NCI-H2107 (cell line): ENCODE measurements at regions not wholly inside any gene's neighbourhood (a gene's known extent, or its start where the extent isn't known, plus 50 kb on each side); places are given as distances from the start of the nearest gene placed in this dataset.
"Not testable (repeated sequence)": the region's sequence is repeated elsewhere in the genome, so short reads cannot be mapped to it uniquely, and the experiment has no call there.

Experiments
- DNase-seq: peaks from one replicate; lab custom pipeline; 2025; lab: John Stamatoyannopoulos, UW

DNA sequence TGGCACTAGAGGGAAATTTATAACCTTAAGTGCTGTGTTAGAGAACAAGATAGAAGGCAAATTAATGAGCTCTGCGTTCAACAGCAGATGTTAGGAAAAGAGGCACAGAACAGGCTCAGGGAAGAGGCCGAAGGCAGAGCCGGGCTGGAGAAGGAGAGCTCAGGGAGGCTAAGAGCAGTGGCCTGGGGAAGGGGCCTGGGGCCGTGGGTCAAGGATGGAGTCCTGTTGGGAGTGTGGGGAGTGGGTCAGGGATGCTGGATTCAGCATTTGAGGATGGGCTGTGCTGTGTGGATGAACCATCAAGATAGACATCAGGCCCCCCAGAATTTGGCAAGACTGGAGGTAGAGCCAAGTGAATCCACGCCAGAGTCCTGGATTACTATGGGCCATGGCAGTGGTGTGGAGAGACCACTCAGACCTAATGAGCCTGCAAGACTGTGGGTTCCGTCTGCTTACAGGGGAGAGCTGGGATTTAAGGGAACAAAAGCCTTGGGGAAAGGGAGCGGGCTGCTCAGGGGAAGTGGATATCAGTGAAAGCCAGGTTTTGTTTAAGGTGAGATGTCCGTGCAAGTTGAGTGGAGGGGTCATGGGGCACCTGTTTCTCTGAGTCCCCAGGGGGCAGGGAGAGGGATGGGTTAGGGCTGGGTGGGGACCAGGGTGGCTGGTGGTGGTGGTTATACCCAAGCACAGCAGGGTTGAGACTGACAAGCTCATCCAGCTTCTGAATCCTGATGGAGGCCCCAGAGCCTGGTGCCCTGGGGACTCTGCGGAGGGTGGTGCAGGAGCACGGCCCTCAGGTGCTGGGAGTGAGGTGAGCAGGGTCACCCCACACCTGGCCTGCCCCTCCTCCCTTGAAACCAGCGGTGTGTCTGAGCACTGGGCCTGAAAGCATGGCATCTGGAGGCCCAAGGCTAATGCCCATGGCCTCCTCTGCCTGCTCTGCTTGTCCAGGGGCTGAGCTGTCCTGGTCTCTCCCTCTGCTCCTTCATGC, 101.7 kb downstream of the BMS1 start:
- no peak for DNase-seq

DNA sequence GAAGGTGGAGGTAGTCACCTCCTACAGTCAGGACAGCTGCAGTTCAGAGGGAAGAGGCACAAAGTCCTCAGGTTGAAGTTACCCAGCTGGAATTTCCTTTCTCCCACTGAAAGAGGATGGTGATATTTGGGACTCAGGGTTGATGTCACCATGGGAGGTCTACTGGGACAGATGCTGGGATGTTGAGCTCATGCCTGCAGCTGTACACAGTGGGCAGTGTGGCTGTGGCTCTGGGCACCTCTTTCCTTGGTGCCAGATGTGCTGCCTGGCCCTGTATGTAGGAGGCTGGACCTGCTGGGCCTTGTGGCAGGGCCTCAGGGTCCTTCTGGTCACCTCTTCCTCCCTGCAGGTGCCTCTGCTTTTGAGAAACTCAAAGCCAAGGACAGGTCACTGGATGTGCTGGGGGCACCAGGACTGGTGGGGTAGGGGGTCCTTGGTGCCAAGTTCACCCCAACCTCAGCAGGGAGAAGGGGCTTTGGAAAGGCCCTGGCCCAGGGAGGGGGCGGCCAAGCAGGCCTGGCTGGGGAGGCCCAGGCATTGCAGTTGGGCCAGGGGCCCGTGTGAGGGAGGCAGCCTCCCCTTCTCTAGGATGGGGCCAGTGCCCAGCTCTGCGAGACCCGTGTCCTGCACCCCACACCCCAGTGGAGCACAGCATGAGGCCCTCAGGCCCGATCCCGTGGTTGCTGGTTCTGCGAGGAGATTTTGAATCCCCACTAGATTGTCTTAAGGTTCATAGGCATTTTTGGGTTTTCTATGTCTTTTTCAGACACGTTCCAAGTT, 103.1 kb downstream of the BMS1 start:
- DNase-seq: no peak

DNA sequence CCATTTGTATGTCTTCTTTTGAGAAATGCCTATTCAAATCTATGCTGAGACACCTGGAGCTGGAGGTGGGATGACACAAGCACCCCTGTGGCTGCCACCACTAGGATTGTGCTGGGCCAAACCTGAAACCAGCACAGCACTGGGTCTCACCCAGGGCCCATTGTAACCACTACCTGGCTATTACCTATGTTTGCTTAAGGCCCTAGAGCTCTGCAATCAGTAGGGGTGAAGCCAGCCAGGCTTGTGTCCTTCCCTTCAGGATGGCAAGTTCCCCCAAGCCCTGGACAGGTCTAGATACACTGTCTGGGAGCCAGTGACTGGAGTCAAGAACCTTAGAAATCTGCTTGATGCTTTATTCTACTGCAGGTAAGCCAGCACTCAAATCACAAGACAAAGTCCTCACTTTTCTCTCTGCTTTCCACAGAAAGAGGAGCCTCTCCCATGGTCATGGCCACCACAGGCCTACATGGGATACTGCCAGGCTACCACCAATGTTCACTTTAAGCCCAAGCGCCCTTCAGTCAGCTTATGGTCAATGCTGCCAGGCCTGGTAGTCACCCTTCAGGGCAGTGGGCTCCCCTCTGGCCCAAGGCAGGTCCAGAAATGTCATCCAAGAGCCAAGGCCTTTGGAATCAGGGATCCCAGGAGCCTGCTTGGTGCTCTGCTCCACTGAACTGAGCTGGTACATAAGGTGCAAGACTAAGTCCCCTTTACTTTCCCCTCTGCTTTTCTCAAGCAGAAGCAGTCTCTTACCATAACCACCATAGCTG, 105.3 kb downstream of the BMS1 start:
- no peak for DNase-seq

DNA sequence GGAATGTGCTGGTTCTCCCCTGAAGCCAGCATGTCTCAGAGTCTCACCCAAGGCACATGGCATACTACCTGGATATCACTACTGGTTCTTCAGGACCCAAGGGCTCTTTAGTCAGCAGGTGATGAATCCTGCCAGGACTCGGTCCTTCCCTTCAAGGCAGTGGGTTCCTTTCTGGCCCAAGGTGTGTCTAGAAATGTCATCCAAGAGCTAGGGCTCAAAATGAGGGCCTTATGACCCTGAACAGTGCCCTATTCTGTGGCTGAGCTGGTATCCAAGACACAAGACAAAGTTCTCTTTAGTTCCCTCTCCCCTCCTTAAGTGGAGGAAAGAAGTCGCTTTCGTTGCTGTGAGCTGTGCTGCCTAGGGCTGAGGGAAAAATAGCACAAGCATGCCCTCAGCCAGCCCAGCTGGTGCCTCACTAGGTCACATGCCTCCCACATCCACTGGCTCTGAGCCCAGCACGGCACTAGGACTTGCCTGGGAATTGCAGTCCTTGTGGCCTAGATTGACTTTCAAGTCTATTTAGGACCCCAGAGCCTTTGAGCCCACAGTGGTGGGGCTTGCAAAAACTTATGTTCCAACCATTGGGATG, 106.0 kb downstream of the BMS1 start:
- DNase-seq: no peak

DNA sequence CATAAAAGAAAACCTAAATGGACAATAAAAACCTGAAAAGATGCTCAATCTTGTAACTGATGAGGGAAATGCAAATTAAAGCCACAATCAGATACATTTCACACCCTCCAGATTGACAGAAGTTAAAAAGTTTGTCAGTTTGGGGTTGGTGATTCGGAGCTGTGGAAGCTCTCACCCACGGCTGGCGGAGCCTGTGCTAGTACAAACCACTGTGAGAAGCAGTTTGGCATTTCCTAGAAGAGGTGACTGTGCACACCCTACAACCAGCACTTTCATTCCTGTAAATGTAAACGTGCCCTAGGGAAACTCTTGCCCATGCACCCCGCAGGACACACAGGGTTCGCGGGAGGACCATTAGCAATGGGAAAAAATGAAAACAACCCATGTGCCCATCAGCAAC, 114.1 kb downstream of the BMS1 start:
- no peak for DNase-seq

DNA sequence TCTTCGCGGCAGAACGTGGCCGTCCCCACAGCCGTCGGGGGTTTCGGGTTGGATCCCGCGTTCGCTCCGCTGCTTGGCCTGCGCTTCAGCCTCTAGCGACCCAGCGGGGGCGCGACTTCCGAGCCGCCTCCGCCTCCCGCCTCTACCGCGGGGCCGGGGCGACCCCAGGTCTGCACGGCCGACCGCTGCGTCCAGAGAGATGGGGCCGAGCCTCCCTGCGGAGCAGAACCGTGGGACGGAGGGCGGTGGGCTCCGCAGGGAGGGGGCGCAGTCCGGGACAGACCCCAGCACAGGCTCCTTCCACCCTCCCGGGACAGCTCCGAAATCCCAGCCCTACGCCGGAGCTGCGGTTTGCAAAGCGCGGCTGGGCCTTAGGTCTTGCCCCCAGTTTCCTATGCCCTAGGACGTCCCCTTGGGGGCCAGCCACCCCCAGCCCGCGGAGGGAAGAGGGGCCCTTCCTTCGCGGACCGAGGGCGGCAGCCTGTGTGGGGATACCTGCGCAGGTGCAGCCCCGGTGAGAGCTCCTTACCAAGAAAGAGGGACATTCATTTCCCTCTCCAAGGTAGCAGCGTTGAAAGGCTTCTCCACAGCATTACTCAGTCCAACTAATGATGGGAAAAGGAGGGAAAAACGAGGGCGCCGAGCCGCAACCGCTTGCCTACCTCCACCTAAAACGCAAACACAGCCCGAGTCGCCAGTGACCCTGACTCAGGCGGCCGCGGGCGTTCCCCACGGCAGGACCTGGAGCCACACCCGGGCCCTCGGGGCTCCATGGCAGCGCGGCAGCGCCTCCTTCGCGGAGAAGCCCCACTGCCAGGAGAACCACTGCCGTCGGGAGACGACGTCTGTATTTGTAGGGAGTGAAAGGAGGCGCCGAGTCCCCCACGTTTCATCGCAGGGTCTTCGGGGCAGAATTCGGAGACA, 115.7 kb downstream of the BMS1 start:
- no peak for DNase-seq

DNA sequence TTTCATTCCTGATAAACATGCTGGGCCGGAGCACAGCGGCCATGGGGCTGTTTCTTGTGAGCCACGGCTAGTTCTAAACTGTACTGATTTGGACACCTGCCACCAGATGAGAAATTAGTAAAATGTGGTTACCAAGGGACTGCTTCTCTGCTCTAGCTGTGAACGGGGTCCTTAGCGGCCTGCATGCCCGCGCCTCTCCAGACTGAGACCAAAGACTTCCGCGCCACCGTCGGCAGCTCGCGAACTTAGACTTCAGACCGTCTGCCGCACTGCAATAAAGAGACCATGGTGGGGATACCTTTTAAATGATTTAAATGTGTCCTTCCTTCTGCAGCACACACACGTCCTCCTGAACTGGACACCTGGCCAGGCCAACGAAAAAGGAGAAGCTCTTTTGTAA, 116.4 kb downstream of the BMS1 start:
- no peak for DNase-seq

DNA sequence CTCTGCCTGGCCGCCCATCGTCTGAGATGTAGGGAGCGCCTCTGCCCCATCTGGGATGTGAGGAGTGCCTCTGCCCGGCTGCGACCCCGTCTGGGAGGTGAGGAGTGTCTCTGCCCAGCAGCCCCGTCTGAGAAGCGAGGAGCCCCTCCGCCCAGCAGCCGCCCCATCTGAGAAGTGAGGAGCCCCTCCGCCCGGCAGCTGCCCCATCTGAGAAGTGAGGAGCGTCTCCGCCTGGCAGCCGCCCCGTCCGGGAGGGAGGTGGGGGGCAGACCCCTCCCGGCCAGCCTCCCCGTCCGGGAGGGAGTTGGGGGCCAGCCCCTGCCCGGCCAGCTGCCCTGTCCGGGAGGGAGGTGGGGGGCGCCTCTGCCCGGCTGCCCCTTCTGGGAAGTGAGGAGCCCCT, 117.8 kb downstream of the BMS1 start:
- DNase-seq: not testable (repeated sequence)

DNA sequence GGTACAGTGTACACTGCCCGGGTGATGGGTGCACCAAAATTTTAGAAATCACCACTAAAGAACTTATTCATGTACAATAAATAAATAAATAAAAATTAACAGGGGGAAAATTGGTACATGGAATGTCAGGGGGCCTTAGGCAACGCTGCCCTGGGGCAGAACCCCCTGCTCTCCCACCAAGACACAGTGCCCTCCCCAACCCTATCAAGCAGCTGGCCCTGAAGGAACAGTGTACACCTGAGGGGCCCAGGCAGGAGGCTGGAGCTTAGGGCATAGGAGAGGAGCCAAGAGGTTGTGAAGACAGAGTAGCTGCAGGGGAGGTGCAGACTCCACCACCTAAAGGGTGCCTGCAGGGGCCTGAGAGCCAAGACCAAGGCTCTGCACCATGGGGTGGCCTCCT, 128.8 kb downstream of the BMS1 start:
- DNase-seq: no peak

DNA sequence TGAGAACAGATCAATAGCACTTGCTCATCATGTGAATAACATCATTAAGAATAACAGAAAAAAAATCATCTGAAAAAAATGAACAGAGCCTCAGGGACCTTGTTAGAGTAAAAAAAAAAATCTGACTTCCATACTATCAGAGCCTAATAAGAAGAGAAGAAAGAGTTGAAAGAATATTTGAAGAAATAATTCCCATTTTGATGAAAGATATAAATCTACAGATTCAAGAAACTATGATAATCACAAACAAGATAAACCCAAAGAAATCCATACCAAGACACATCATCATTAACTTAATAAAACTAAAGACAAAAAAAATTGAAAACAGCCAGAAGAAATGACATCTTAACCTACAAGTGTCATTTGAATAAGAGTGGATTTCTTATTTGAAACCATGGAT, 134.4 kb downstream of the BMS1 start:
- DNase-seq: no peak

DNA sequence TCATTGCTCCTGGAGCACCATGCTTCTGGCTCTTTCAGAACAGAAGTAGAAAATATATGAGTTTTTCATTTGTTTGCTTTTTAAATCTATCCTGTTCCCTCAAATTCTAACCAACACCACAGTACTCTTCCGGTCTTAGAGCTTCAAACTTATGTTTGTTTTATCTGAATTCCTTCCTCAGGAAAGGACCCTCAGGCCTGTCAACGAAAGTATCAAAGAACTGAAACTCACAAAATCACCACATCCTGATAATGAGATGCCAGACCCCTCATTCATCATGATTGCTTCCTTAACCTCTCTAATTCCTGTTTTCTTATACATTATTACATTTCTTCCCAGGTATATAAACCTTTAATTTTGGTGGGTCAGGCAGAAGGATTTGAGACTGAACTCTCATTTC, 135.2 kb downstream of the BMS1 start:
- no peak for DNase-seq

DNA sequence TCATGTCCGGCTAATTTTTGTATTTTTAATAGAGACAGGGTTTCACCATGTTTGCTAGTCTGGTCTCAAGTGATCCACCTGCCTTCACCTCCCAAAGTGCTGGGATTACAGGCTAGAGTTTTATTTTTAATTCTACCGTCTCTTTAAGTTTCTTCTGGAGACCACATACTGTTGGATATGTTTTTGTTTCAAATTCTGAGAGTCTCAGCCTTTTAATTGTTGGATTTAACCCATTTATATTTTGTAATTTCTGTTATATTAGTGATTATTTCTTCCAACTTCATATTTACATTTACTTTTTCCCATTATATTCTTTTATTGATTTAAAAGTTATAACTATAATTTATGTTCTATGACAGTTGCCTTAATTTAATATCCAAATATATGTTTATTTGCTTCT, 139.4 kb downstream of the BMS1 start:
- no peak for DNase-seq

DNA sequence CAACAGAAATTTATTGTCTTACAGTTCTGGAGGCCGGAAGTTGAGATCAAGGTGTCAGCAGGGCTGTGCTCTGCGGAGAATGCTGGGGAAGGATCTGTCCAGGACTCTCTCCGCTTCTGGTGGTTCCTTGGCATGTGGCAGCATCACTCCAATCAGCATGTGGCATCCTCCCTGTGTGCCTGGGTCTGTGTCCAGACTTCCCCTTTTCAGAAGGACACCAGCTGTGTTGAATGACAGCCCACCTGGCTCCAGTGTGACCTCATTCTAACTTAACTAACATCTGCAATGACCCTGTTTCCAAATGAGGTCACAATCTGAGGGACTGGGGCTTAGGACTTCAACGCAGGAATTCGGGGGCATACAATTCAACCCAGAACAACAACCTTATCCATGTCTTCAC, 141.9 kb downstream of the BMS1 start:
- DNase-seq: no peak

DNA sequence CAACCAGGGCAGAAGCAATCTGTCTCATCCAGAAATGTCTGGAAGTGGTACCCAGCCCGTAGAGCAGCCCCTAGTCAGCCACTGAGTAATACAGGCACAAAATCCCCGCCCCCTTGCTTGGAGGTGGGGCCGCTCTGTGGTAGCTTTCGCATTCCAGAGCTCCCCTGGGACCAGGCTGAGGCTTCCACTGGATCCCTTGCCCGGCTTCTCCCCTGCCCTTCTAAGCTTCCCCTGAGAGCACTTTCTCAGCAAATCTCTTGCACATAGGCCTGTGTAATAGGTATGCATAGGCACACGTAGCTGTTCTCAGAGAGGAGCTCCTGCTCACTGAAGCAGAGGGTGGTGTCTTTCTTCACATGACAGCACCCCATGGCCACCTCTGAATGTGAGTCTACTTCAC, 144.2 kb downstream of the BMS1 start:
- no peak for DNase-seq

DNA sequence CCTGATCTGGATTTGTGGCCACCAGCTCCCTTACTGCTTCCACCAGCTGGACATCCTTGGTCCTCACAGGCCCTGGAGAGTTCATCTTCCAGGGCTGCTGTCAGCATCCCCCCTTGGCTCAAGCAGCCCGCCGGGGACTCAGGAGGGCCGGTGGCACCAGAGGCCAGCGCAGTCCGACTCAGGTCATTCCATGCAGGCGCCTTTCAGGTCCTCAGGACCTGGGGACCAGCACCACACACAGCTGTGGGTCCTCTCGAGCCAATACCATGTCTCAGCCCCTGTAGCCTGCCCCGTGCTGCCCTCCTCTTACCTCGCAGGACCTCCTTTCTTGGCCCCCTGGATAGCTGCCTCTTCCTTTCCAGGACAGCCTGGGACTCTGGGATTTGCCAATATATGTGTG, 145.5 kb downstream of the BMS1 start:
- DNase-seq: no peak

DNA sequence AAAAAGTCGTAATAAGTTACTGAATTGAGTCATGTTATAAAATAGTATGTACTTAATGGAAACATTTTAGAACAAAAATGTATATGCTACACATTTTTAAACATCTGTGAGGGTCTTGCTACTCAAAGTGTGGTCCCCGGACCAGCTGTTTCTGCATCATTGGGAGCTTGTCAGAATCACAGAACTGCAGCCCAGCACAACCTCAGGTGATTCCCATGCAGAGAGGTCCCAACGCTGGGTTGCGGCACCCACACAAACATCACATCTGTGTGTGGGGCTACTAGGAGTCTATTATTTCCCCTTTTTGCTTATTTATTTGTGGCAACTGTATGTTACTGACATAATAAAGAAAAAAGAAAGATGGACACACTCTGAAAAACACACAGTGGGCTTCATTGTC, 146.6 kb downstream of the BMS1 start:
- no peak for DNase-seq

DNA sequence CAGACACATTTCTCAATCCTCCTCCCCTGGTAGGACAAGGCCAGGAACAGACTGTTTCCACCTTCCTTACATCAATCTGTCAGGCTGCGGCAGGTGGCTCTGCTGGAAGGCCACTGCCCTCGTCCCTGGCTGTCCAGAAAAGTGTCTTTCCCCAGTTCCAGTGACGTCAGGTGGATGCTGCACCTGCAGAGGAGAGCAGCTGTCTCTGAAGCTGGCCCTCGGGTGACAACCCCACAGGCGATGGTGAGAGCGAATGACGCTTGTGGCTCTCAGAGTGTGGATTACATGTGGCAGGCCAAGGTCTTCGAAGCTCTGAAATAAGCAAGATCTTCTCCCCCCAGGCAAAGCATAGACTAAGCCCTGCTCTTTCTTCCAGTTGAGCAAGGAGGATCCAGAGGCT, 146.9 kb upstream of the RET start:
- DNase-seq: no peak

DNA sequence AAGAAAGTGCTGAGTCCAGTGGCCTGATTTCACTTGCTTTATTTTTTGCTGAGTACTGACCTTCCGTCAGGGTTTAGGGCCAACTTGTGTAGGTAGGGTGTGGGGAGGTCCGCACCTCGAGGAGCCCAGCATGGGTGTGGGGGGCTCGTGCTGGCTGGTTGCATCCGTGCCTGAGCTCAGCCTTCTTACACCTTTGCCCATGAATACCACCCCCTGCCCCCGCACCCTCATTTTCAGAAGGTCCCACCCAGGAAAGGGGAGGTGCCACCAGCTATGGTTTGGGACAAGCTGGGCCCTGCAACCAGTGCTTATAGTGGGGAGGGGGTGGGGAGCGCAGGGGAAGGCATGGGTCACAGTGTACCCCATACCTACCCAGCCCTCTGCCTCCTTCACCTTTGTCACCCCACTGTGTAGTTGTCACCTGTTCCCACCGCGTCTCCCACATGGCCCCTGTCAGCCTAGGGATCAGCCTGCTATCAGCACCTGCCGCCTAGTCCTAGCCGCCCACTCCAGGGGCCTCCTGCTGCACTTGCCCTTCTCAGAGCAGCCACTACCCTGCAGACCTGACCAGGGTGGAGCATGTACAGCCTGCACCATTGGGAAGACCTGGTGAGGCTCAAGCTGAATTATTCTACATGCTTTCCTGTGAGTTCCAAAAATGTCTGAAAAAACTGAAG, 146.2 kb upstream of the RET start:
- DNase-seq: no peak

DNA sequence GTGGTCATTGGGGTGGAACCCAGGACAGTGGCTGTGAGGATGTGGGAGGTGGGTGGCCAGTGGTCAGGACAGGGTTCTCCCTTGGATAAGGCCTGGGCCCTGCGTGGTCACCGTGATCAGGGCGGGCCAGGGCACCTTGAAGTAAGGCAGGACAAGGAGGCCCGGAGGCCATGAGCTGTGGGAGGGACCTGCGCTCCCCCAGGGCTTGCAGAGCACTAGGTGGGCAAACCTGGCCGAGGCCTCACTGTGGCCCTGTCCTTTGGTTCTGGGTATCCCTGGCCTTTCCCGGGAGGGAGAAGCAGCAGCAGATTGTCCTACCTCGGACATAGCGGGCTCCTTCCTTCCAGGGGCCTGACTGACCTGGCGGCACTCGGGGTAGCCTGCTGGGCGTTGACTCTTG, 144.8 kb upstream of the RET start:
- no peak for DNase-seq

DNA sequence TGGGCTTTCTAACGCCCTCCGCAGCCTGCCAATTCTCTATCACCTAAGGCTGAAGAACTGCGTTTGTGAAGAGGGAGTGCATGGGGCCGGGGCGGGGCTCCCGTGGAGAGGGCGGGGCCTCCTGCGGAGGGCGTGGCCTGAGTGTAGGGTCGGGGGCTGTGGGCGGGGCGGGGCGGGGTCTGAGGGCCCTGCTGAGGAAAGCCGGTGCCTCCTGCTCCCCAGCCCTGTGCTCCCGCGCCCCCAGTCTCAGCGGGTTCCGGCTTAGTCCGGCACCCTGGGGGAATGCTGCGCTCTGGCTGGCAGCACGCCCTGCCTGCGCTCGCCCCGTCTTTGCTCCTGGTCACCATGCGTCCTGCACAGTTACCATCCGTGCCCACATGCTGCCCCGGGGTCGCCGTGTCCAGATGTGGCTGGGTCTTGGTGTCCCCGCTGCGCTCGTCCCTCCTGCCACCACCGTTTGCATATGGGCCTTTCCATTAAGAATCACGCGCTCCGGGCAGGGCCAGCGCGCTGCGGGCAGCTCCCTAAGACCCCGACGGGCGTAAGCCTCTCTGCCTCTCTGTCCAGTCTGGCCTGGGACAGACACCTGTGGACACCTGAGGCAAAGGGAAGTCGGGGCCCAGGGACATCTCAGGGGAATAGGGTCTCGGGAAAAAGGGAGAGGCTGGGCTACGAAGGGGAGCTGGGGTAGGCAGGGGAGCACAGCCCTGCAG, 144.0 kb upstream of the RET start:
- no peak for DNase-seq
